HepG2 (cell line): ENCODE measurements at regions not wholly inside any gene's neighbourhood (a gene's known extent, or its start where the extent isn't known, plus 50 kb on each side); places are given as distances from the start of the nearest gene placed in this dataset.
A peak's percentile ranks its signal among the peaks of the same experiment; 100 is the strongest.

Experiments used
- ADNP ChIP-seq: sonication (generic); formaldehyde crosslinking; IDR thresholded peaks from 2 replicates; pipeline ENCODE4 v1.4.0; 2020; ENCODE audit warnings: missing genetic modification reagents
- ETV6 ChIP-seq: sonication (generic); formaldehyde crosslinking; conservative IDR thresholded peaks from 2 replicates; pipeline ENCODE4 v1.4.0; 2020; ENCODE audit warnings: missing genetic modification reagents
- FOXO4 ChIP-seq: sonication (generic); formaldehyde crosslinking; conservative IDR thresholded peaks from 2 replicates; pipeline ENCODE4 v1.8.1; 2023; ENCODE audit warnings: missing genetic modification reagents
- KMT2A ChIP-seq: sonication (generic); formaldehyde crosslinking; IDR thresholded peaks from 2 replicates; pipeline ENCODE4 v1.4.0; 2020; ENCODE audit warnings: missing genetic modification reagents
- LBX2 ChIP-seq: sonication (generic); formaldehyde crosslinking; IDR thresholded peaks from 2 replicates; pipeline ENCODE4 v1.5.0; 2020; ENCODE audit warnings: missing genetic modification reagents, mild to moderate bottlenecking, borderline replicate concordance
- MEIS2 ChIP-seq: sonication (generic); formaldehyde crosslinking; IDR thresholded peaks from 2 replicates; pipeline ENCODE4 v1.9.0; 2021; ENCODE audit warnings: mild to moderate bottlenecking, missing genetic modification reagents
- MIER2 ChIP-seq: IDR thresholded peaks from 2 replicates; pipeline ENCODE4 v1.6.1; 2016; ENCODE audit warnings: missing biosample characterization, missing genetic modification reagents
- SCMH1 ChIP-seq: sonication (generic); formaldehyde crosslinking; IDR thresholded peaks from 2 replicates; pipeline ENCODE4 v1.9.0; 2021; ENCODE audit warnings: missing genetic modification reagents, mild to moderate bottlenecking, borderline replicate concordance
- SRSF4 ChIP-seq: fragments of 200-400 bp; formaldehyde crosslinking; IDR thresholded peaks from one replicate; pipeline ENCODE4 v1.6.1; 2018; ENCODE audit warnings: mild to moderate bottlenecking, low read depth, low read length, moderate library complexity; ENCODE audit not compliant: poor library complexity, severe bottlenecking
- TOPORS ChIP-seq: sonication (generic); formaldehyde crosslinking; IDR thresholded peaks from 2 replicates; pipeline ENCODE4 v1.8.0; 2023; ENCODE audit warnings: mild to moderate bottlenecking, missing genetic modification reagents
- ZNF230 ChIP-seq: sonication (generic); formaldehyde crosslinking; IDR thresholded peaks from 2 replicates; pipeline ENCODE4 v1.4.0; 2020; ENCODE audit warnings: mild to moderate bottlenecking, missing genetic modification reagents
- ZNF263 ChIP-seq: sonication (generic); formaldehyde crosslinking; IDR thresholded peaks from 2 replicates; pipeline ENCODE4 v1.4.0; 2020; ENCODE audit warnings: missing genetic modification reagents
- ZNF44 ChIP-seq: sonication (generic); formaldehyde crosslinking; IDR thresholded peaks from 2 replicates; pipeline ENCODE4 v1.5.1; 2020; ENCODE audit warnings: mild to moderate bottlenecking, missing genetic modification reagents
- ZNF512 ChIP-seq: sonication (generic); formaldehyde crosslinking; IDR thresholded peaks from 2 replicates; pipeline ENCODE4 v1.4.0; 2020; ENCODE audit warnings: mild to moderate bottlenecking, missing genetic modification reagents
- ZNF567 ChIP-seq: sonication (generic); formaldehyde crosslinking; IDR thresholded peaks from 2 replicates; pipeline ENCODE4 v1.8.1; 2023; ENCODE audit warnings: mild to moderate bottlenecking, missing genetic modification reagents, borderline replicate concordance
- ZNF646 ChIP-seq: sonication (generic); formaldehyde crosslinking; IDR thresholded peaks from 2 replicates; pipeline ENCODE4 v1.9.0; 2021; ENCODE audit warnings: mild to moderate bottlenecking, missing genetic modification reagents
- ZSCAN5A ChIP-seq: sonication (generic); formaldehyde crosslinking; IDR thresholded peaks from 2 replicates; pipeline ENCODE4 v1.8.0; 2022; ENCODE audit warnings: mild to moderate bottlenecking, missing genetic modification reagents, borderline replicate concordance

- TF ChIP-seq ZSCAN5A (CRISPR knock-in tag) (no peak), SCMH1 (CRISPR knock-in tag) (no peak), ZNF44 (CRISPR knock-in tag) (no peak), MEIS2 (CRISPR knock-in tag) (peak; percentile 84; the same call in 1 of the 2 replicates), ZNF230 (CRISPR knock-in tag) (no peak), KMT2A (CRISPR knock-in tag) (peak; percentile 85), LBX2 (CRISPR knock-in tag) (no peak), TOPORS (no peak), ADNP (CRISPR knock-in tag) (0 out of 2 replicates have a peak, but pooled peaks have one; percentile 12), ZNF646 (CRISPR knock-in tag) (no peak), ZNF263 (CRISPR knock-in tag) (0 out of 2 replicates have a peak, but pooled peaks have one; percentile 14), MIER2 (CRISPR knock-in tag) (0 out of 2 replicates have a peak, but pooled peaks have one; percentile 39), FOXO4 (CRISPR knock-in tag) (no peak), ETV6 (CRISPR knock-in tag) (no peak), SRSF4 (no peak), ZNF512 (no peak), ZNF567 (no peak)
Measured at GRCh38 chr3:42032693-42033349, 58.3 kb upstream of the TRAK1 start (continued).
